Peyer's patch (tissue), 4 donors: ENCODE measurements at regions not wholly inside any gene's neighbourhood (a gene's known extent, or its start where the extent isn't known, plus 50 kb on each side); places are given as distances from the start of the nearest gene placed in this dataset.

Source experiments
- POLR2A ChIP-seq, 2 donors: fragments of 450-650 bp; IDR thresholded peaks; one replicate each; pipeline ENCODE4 v1.5.1; 2017; ENCODE audit warnings: antibody characterized with exemption in 2 of 2, mild to moderate bottlenecking in 2 of 2, moderate library complexity in 2 of 2
- TF ChIP-seq, protein P1 (sequence below), 6 experiments: fragments of 450-650 bp in 4 of 6; fragments of 200-600 bp in 2 of 6; sonication (generic) in 1 of 6; IDR thresholded peaks; one replicate each; pipeline ENCODE4 v1.5.1; 2017 to 2019; ENCODE audit warnings: antibody characterized with exemption in 6 of 6, mild to moderate bottlenecking in 3 of 6, moderate library complexity in 1 of 6

DNA sequence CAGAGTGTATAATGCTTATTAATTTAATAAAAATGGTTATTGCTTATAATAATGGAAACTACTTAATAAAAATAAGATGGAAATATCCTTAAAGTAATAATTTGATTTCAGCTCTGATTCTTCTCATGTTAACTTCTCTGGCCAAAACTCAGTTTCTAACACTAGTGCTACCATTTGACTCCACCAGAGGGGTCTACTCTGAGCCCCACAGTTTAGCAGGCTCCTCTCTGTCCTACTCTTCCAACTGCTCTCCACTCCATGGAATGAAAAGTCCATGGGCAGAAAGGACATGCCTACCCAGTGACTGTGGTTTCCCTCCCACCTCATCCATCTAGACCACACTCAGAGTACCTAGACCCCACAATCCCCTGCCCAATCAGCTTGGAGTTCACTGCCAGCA, 489.1 kb upstream of the CAMK1G start:
- TF ChIP-seq, protein P1, sequence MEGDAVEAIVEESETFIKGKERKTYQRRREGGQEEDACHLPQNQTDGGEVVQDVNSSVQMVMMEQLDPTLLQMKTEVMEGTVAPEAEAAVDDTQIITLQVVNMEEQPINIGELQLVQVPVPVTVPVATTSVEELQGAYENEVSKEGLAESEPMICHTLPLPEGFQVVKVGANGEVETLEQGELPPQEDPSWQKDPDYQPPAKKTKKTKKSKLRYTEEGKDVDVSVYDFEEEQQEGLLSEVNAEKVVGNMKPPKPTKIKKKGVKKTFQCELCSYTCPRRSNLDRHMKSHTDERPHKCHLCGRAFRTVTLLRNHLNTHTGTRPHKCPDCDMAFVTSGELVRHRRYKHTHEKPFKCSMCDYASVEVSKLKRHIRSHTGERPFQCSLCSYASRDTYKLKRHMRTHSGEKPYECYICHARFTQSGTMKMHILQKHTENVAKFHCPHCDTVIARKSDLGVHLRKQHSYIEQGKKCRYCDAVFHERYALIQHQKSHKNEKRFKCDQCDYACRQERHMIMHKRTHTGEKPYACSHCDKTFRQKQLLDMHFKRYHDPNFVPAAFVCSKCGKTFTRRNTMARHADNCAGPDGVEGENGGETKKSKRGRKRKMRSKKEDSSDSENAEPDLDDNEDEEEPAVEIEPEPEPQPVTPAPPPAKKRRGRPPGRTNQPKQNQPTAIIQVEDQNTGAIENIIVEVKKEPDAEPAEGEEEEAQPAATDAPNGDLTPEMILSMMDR (IDR thresholded peaks at IDR 0.05) = no peak
- TF ChIP-seq POLR2A (IDR thresholded peaks at IDR 0.05) = no peak
